ENCODE measurements at regions not wholly inside any gene's neighbourhood (a gene's known extent, or its start where the extent isn't known, plus 50 kb on each side); places are given as distances from the start of the nearest gene placed in this dataset.
A peak's percentile ranks its signal among the peaks of the same experiment; 100 is the strongest.

DNA sequence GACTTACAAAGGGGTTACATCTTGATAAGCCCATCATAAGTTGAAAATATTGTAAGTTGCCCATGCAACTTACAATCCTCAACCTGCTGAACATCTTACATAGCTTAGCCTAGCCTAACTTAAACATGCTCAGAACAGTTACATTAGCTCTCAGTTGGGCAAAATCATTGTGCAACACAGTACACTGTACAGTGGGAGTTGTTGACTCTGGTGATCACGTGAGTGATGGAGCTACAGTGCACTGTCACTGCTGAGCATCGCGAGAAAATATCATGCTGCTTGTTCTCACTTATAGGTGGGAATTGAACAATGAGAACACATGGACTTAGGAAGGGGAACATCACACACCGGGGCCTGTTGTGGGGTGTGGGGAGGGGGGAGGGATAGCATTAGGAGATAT, 214.9 kb upstream of the ZMIZ1 start:
- DNase-seq (ENCODE audit: low spot score in 2 of 2) (no peak), ATAC-seq (no peak)
- Mint-ChIP-seq H3K27ac (peak overlapping the region; percentile 68), H3K36me3 (no peaks in the 10 kb centered on the region), H3K4me3 (no peak overlapping the region), H3K4me1 (no peaks in the 10 kb centered on the region), H3K9me3 (no peaks in the 10 kb centered on the region)

DNA sequence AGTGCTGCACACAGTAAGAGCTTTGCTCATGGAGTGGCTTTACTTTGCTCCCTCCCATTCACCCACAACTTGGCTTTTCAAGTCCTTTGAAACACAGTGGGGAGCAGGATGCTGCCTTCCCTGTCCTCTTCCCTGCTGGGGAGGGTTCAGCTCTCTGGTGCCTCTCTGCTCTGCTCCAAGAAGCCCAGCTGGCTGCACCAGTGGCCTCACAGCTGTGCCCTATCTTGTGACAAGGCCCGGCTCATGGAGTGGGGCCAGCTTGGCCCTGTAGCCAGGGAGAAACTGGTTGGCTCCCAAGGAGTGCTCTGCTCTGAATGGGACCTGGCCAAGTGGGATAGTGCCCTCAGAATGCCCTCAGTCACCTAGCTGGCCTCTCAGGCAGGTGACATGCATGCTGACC, 212.3 kb upstream of the ZMIZ1 start:
- Mint-ChIP-seq H3K9me3 (no peaks in the 10 kb centered on the region), H3K27ac (no peak overlapping the region), H3K36me3 (no peaks in the 10 kb centered on the region), H3K4me3 (no peak overlapping the region), H3K4me1 (no peaks in the 10 kb centered on the region)
- ATAC-seq (no peak), DNase-seq (ENCODE audit: low spot score in 2 of 2) (no peak)

DNA sequence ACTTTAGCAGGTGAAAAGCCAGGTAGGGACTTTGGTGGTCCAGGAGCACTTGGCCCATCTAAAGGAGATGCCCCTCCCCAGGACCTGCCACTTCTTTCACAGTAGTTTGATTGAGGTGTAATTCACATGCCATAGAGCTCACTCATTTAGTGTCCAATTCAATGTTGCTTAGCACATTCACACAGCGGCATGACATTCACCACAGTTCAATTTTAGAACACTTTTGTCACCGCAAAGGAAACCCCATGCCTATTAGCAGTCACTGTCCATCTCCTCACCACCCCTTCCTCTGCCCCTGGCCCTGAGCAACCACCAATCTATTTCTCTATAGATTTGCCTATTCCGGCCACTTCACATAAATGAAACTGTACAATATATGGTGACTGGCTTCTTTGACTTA, 211.6 kb upstream of the ZMIZ1 start:
- DNase-seq (ENCODE audit: low spot score in 2 of 2) (no peak), ATAC-seq (no peak)
- Mint-ChIP-seq H3K36me3 (no peaks in the 10 kb centered on the region), H3K27ac (no peak overlapping the region), H3K9me3 (no peaks in the 10 kb centered on the region), H3K4me1 (no peaks in the 10 kb centered on the region), H3K4me3 (no peak overlapping the region)

DNA sequence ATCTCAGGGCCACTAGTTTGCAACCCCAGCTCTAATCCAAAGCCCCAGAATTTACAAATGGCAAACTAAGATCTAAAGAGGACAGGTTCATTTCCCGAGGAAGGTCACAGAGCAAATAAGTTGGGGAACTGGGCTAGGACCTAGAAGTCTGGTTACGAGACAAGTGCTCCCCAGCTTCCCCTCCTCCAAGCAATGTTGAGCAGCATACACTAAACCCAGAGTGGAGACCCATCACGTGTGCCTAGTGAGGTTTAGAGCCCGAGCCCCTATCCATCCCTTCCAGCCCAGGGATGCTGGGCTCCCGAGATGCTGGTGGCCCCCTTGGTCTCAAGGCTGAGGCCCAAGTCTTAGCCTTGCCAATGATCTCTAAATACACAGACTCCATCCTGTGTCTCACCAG, 209.5 kb upstream of the ZMIZ1 start:
- ATAC-seq (no peak), DNase-seq (ENCODE audit: low spot score in 2 of 2) (peak in 1 of 2 donors; percentile 23)
- H3K4me1 Mint-ChIP-seq, result no peaks in the 10 kb centered on the region
- no peaks in the 10 kb centered on the region for H3K36me3 Mint-ChIP-seq
- H3K27ac Mint-ChIP-seq, result no peak overlapping the region
- no peaks in the 10 kb centered on the region for H3K9me3 Mint-ChIP-seq
- H3K4me3 Mint-ChIP-seq, result no peak overlapping the region

DNA sequence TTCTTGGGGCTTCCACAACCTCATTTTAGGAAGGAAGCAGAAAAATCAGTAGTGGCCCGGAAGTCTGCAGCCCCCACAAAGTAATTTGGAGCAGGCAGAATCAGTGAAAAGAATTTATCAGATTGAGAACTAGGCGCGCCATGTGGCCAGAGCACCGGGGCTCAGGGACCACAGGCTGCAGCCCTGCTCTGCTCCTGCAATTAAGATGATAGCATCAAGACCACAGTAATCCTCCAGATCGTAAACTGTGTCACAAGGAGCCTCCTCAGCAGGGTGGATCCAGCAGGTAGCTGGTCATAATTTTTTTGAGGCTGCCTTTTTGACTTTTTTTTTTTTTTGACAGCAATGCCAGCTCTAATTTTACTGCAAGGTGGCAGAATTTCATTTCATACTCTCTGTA, 209.0 kb upstream of the ZMIZ1 start:
- H3K9me3 Mint-ChIP-seq, result no peaks in the 10 kb centered on the region

DNA sequence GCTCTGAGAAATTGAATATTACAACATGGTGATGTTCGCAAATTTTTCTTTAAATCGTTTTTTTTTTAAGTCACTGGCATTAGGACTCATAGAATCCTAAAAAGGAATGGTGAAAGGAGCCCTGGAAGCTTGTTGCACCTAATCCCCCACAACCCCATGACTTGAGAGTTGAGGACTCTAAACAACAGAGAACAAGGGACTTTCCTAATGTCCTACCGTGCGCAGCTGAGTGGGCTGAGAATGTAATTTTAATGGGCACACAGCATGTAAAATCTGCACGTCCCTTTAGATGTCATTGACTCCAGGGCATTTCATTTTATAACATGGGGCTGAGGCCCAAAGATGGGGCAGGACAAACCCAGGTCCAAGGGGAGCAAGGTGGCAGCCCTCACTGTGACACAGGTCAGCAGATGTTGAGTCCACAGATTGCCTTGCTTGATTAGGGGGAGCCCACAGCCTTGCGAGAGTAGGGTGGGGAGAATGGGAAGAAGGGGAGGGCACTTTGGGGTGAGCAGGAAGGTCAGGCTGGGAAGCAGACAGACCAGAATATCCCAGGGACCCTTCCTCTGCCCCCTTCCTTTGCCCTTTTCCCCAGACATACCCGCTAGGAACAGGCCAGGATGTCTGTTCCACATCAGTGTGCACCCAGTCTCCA, 208.4 kb upstream of the ZMIZ1 start:
- Mint-ChIP-seq H3K9me3 (no peaks in the 10 kb centered on the region), H3K4me3 (no peak overlapping the region), H3K27ac (no peak overlapping the region), H3K4me1 (no peaks in the 10 kb centered on the region), H3K36me3 (no peaks in the 10 kb centered on the region)
- ATAC-seq (no peak), DNase-seq (ENCODE audit: low spot score in 2 of 2) (peak in 1 of 2 donors; percentile 36)

More for the DNA sequence above, 209.0 kb upstream of the ZMIZ1 start:
- ATAC-seq (no peak), DNase-seq (ENCODE audit: low spot score in 2 of 2) (peak in 1 of 2 donors; percentile 7)
- Mint-ChIP-seq H3K4me3 (no peak overlapping the region), H3K4me1 (no peaks in the 10 kb centered on the region), H3K36me3 (no peaks in the 10 kb centered on the region), H3K27ac (no peak overlapping the region)

DNA sequence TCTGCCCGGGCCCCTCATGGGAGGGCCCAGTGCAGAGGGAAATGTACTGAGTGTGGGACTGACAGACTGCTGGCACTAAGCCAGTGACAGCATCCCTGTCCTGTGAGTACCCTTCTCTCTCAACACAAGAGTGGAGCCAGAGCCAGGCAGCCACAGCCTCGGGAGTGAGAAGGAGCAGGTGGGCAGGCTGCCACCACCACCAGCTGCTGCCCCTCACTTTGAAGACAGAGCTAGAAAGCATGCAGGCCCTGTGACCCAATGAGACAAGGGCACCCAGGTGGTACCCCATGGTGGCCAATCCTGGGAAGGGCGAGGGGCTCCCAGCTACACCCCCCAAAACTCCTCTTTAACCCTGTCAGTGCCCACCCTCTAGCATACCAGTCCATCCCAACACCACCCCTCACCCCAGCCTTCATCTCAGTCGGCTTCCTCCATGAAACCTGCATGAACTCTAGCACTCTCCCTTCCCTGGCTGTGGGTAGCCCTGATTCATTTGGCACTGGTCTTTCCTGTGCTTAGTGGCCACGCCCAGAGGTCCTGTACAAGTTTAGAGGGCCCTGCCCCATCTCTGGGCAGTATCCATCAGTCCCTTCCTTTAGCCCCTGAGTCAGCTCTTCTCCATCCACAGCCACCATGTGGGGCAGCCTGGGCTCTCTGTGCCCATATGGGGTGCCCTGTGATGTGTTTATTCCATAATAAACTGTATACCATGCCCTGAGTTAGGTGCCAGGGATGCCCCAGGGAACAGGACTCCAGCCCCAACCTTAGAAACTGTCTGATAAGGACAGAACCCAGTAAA, 207.0 kb upstream of the ZMIZ1 start:
- H3K4me3 Mint-ChIP-seq, result no peak overlapping the region
- H3K4me1 Mint-ChIP-seq, result no peaks in the 10 kb centered on the region
- H3K27ac Mint-ChIP-seq, result peak overlapping the region; percentile 24
- no peak for ATAC-seq
- H3K36me3 Mint-ChIP-seq, result no peaks in the 10 kb centered on the region
- peak in 1 of 2 donors; percentile 33 for DNase-seq (ENCODE audit: low spot score in 2 of 2)
- H3K9me3 Mint-ChIP-seq, result no peaks in the 10 kb centered on the region

DNA sequence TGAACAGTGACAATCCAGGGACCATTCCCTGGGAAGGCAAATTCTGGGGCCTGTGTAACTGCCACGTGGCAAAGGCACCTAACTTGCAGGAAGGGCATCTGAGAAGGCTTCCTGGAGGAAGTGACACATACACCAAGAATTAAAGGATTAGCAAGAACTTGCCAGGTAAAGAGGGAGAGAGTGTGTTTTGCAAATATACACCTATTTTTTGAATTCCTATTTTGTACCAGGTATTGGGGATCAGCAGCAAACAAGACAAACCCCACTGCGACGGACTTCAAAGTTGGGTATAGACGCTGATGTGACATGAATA, 206.5 kb upstream of the ZMIZ1 start:
- no peak for DNase-seq (ENCODE audit: low spot score in 2 of 2)
- Mint-ChIP-seq H3K27ac (peak overlapping the region; percentile 24), H3K36me3 (no peaks in the 10 kb centered on the region), H3K4me3 (no peak overlapping the region), H3K9me3 (no peaks in the 10 kb centered on the region), H3K4me1 (no peaks in the 10 kb centered on the region)
- ATAC-seq, result no peak

DNA sequence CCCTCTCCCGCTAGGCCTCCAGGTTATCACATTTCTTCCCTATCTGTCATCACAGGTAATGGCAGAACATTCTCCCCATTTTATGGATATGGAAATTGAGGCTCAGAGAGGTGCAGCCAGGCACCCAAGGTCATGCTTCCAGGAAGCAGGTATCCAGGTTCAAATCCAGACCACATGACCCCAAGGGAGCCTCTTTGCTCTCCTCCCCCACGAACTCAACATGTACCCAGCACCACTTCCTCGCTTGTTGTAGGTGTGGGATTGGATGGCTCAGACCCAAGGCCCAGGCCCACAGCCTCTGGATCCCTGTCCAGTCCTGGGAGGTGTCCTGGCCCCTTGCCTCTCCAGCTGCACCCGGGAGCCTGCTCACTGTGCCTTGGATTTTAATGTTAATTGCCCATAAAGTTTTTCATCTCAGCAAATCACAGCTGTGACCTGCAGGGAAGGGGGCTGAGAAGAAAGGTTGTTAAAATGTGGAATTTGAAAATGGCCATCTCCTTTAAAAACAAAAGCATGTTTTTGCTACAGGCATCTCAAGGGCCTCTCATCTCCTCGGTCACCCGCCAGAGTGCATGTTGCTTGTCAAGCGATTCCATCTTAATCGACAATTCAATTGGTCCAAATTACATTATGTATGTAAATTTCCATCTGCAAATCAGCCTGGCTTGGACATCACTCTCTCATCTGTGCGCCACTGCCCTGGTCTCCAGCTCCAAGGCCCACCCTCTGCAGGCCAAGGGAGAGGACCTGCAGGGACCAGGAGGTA, 205.4 kb upstream of the ZMIZ1 start:
- Mint-ChIP-seq H3K9me3 (no peaks in the 10 kb centered on the region), H3K36me3 (no peaks in the 10 kb centered on the region), H3K4me3 (no peak overlapping the region), H3K27ac (no peak overlapping the region), H3K4me1 (no peaks in the 10 kb centered on the region)
- ATAC-seq (no peak), DNase-seq (ENCODE audit: low spot score in 2 of 2) (peak in 1 of 2 donors; percentile 29)

DNA sequence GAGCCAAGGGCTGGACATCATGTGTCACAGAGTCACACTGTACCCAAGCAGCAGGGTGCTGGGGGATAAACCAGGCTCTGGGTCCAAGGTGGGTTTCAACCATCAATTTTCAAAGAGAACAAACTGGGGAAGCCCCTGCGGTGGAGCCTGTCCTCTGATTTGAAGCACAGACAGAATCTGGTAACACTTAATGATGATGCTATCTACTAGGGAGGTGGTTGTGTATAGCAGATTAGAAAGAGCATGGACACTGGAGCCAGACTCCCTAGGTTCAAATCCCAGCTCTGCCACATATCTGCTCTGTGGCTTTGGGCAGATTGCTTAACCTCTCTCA, 204.9 kb upstream of the ZMIZ1 start:
- Mint-ChIP-seq H3K4me3 (no peak overlapping the region), H3K4me1 (no peaks in the 10 kb centered on the region), H3K36me3 (no peaks in the 10 kb centered on the region), H3K9me3 (no peaks in the 10 kb centered on the region), H3K27ac (no peak overlapping the region)
- peak in 1 of 2 donors; percentile 22 for DNase-seq (ENCODE audit: low spot score in 2 of 2)
- ATAC-seq, result no peak

DNA sequence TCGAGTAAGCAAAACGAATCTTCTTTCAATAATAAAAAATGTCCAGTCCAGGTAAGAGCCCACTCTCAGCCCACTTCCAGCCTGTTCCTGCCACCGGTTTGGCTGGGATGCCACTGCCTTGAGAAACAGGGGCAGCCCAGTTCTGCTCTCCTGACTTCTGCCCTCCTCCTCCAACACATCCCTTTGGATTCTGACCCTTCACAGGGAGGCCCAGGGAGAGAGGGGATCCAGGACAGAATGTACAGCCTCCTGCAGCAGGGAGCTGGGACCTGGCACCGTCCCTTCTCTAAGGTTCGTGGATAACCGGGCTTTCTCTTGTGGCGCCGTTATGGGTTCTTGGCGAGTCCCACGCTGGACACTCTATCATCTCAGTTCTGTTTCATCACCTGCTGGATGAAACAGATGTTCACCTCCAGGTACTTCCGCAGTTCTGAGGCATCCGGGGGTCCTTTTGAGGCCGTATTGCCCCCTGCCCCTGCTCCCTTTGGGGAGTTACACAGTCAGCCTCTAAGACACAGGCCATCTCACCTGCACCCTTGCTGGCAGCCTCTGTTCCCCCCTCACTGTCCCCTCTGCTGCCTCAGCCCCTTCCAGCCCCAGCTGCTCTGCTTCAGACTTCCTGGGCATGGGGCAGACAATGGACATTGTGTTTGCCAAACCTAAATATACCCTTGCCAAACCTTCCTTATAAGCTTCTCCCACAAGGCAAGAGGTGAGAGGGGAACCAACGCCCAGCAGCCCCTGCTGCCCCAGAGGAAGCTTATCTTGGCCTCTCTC, 203.8 kb upstream of the ZMIZ1 start:
- H3K4me1 Mint-ChIP-seq, result no peaks in the 10 kb centered on the region
- H3K4me3 Mint-ChIP-seq, result no peak overlapping the region
- no peaks in the 10 kb centered on the region for H3K36me3 Mint-ChIP-seq
- H3K27ac Mint-ChIP-seq, result no peak overlapping the region
- no peak for ATAC-seq
- H3K9me3 Mint-ChIP-seq, result no peaks in the 10 kb centered on the region
- no peak for DNase-seq (ENCODE audit: low spot score in 2 of 2)

DNA sequence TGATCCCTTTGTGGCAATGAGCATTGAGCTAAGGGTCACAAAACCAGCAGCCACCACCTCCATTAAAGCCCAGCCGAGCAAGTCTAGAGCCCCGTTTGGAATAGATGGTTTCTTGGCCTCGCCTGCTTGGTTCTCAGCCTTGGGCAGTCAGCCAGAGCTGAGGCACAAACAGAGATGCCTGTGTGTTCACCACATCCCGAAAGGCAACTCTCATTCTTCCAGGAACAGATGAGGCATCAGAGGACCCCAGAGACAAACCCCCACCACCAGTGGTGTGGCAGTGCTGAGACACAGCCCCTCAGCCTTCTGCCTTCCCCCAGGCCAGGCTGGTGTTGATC, 203.3 kb upstream of the ZMIZ1 start:
- Mint-ChIP-seq H3K9me3 (no peaks in the 10 kb centered on the region), H3K4me3 (no peak overlapping the region), H3K36me3 (no peaks in the 10 kb centered on the region), H3K4me1 (no peaks in the 10 kb centered on the region), H3K27ac (no peak overlapping the region)
- ATAC-seq (no peak), DNase-seq (ENCODE audit: low spot score in 2 of 2) (no peak)

DNA sequence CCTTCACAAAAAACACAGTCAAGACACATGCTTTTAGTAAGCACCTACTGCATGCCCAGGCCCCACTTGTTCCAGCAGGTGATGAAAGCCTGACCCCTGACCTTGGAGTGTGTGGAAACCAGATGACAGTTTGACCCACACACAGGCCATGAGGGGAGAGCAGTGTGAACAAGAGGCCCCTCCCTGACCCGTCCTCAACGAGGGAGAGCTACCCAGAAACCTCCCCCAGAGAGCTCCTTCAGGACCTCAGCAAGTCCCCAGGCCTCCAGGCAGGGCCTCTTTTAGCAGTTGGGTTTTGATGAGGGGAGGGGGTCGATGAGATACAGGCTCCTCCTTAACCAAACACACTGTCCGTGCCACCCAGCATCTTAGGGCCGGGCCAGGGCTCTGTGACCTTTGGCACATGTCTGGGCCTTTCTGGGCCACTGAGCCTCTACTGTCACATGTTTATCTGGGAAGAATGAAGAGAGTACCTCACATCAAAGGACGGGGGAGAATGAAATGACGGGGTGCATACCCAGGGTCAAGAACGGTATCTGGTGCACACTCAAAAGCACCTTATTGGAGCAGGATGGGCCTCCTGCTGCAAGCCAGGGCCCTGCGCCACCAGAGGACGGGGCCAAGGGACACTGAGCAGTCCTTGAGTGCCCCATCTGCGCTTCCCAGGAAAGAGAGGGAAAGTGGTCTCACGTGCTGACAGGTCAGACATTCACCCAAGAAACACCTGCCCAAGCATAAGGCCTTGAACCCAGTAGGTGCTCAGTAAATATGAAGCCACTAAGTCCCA, 202.6 kb upstream of the ZMIZ1 start:
- Mint-ChIP-seq H3K27ac (no peak overlapping the region), H3K36me3 (no peaks in the 10 kb centered on the region), H3K4me3 (no peak overlapping the region), H3K9me3 (no peaks in the 10 kb centered on the region), H3K4me1 (no peaks in the 10 kb centered on the region)
- no peak for ATAC-seq
- peak in 1 of 2 donors; percentile 38 for DNase-seq (ENCODE audit: low spot score in 2 of 2)

DNA sequence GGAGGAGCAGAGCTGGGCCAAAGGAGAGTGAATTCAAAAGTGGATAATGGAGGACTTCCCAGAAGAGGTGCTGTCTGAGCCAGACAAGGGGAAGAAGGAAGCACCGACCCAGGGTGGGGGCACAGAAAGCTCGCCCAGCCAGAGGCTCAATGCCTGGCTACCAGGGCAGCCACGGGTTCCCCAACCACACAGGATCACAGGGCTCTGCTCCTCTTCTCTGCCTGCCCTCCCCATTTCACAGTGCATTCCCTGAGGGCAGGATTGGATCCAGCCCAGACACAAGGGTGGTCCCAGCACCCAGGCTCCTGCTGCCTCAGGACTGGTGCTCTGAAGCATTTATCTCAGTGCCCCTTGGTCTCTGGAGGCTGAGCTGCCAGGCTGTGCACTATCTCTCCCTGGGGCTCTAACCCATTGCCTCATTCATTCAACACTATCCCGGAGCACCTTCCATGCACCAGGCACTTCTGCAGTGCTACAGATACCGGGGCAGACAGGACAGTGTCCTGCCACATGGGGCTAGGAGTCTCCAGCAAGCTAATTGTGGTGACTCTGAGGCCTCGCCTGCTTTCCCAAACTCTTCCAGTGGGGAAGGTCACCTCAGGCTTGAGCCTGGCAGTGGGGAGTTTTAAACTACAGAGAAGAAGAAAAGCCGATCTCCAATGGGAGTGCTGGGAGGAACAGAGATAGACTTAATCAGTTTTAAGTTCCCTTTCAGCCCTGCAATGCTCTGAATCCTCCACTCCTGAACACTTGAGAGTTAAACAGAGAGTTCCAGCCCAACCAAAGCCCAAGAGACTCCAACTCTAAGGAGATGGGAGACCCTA, 201.8 kb upstream of the ZMIZ1 start:
- H3K4me1 Mint-ChIP-seq, result no peaks in the 10 kb centered on the region
- ATAC-seq, result no peak
- no peaks in the 10 kb centered on the region for H3K9me3 Mint-ChIP-seq
- DNase-seq (ENCODE audit: low spot score in 2 of 2), result peak in 1 of 2 donors; percentile 33
- H3K27ac Mint-ChIP-seq, result no peak overlapping the region
- H3K36me3 Mint-ChIP-seq, result no peaks in the 10 kb centered on the region
- no peak overlapping the region for H3K4me3 Mint-ChIP-seq
